SU-DHL-6 (cell line): ENCODE measurements at regions not wholly inside any gene's neighbourhood (a gene's known extent, or its start where the extent isn't known, plus 50 kb on each side); places are given as distances from the start of the nearest gene placed in this dataset.

ENCODE experiments used
- H2AFZ ChIP-seq: fragments of 200-600 bp; sonication (generic); 2 replicates; pipeline ENCODE4 v1.6.1; 2014; ENCODE audit warnings: low read depth, mild to moderate bottlenecking, moderate library complexity, mixed read lengths, antibody characterized with exemption, low read length; ENCODE audit not compliant: severe bottlenecking
- H3F3A ChIP-seq: fragments of 200-600 bp; shearing (Covaris generic); 2 replicates; pipeline ENCODE4 v1.6.0; 2016; ENCODE audit warnings: antibody characterized with exemption, mild to moderate bottlenecking; ENCODE audit not compliant: insufficient read depth
- H3K27ac ChIP-seq: fragments of 200-600 bp; sonication (generic); 2 replicates; pipeline ENCODE4 v1.5.1; 2016; ENCODE audit warnings: low read depth, mild to moderate bottlenecking, low read length, moderate library complexity, mixed read lengths
- H3K27me3 ChIP-seq: fragments of 200-600 bp; sonication (generic), shearing (Covaris generic); 2 replicates; pipeline ENCODE4 v1.6.0; 2014; ENCODE audit warnings: mild to moderate bottlenecking, low read length
- H3K36me3 ChIP-seq: fragments of 200-600 bp; sonication (generic); 2 replicates; pipeline ENCODE4 v1.6.1; 2014; ENCODE audit warnings: mild to moderate bottlenecking, low read length, mixed read lengths
- H3K4me2 ChIP-seq: fragments of 300-600, 200-600 bp; shearing (Covaris generic), sonication (generic); 2 replicates; pipeline ENCODE4 v1.6.0; 2014; ENCODE audit warnings: low read length, low read depth, mild to moderate bottlenecking; ENCODE audit not compliant: poor library complexity, severe bottlenecking
- H3K4me3 ChIP-seq: fragments of 200-600 bp; sonication (generic); 2 replicates; pipeline ENCODE4 v1.5.1; 2014; ENCODE audit warnings: antibody characterized with exemption, low read length, mild to moderate bottlenecking, mixed read lengths; ENCODE audit not compliant: insufficient read depth, poor library complexity, severe bottlenecking
- H3K79me2 ChIP-seq: fragments of 200-600 bp; sonication (generic); 2 replicates; pipeline ENCODE4 v1.6.1; 2014; ENCODE audit warnings: mild to moderate bottlenecking, low read length, moderate library complexity; ENCODE audit not compliant: insufficient read depth
- H3K9ac ChIP-seq: fragments of 200-600 bp; sonication (generic); 2 replicates; pipeline ENCODE4 v1.7.0; 2014; ENCODE audit warnings: mild to moderate bottlenecking, low read length
- H3K9me2 ChIP-seq: fragments of 200-600 bp; sonication (generic); replicated peaks from 2 replicates; pipeline ENCODE4 v1.6.1; 2014; ENCODE audit warnings: low read length; ENCODE audit not compliant: insufficient read depth
- H3K9me3 ChIP-seq: fragments of 200-600 bp; sonication (generic); 2 replicates; pipeline ENCODE4 v1.6.1; 2014; ENCODE audit warnings: low read length, mixed read lengths; ENCODE audit not compliant: insufficient read depth
- H4K20me1 ChIP-seq: fragments of 200-600 bp; sonication (generic); 2 replicates; pipeline ENCODE4 v1.6.1; 2014; ENCODE audit warnings: low read depth, mild to moderate bottlenecking, antibody characterized with exemption, low read length, moderate library complexity, mixed read lengths
- CTCF ChIP-seq: fragments of 200-600 bp; sonication (generic); IDR thresholded peaks from one replicate; pipeline ENCODE4 v1.5.1; 2017; ENCODE audit warnings: antibody characterized with exemption, mild to moderate bottlenecking, low read length, moderate library complexity; ENCODE audit not compliant: insufficient read depth, poor library complexity, severe bottlenecking
- EZH2phosphoT487 ChIP-seq: fragments of 200-600 bp; sonication (generic), shearing (Covaris generic); conservative IDR thresholded peaks from 2 replicates; pipeline ENCODE4 v1.6.1; 2018; ENCODE audit warnings: mild to moderate bottlenecking, antibody characterized with exemption, low read length, moderate library complexity, mixed read lengths

- H3K9me2 ChIP-seq, result no peaks in the 10 kb centered on the region
- no peak for TF ChIP-seq CTCF
- TF ChIP-seq EZH2phosphoT487, result no peak
- no peak overlapping the region for H3K9ac ChIP-seq
- no peak overlapping the region for H3K4me2 ChIP-seq
- no peak overlapping the region for H3K27ac ChIP-seq
- no peak overlapping the region for H2AFZ ChIP-seq
- H3K27me3 ChIP-seq, result no peaks in the 10 kb centered on the region
- no peaks in the 10 kb centered on the region for H3K36me3 ChIP-seq
- no peak overlapping the region for H3K4me3 ChIP-seq
- no peaks in the 10 kb centered on the region for H4K20me1 ChIP-seq
- H3K79me2 ChIP-seq, result no peaks in the 10 kb centered on the region
- H3K9me3 ChIP-seq, result no peaks in the 10 kb centered on the region
- H3F3A ChIP-seq, result no peaks in the 10 kb centered on the region
Measured at GRCh38 chr7:113628948-113629847, 289.6 kb downstream of the PPP1R3A start.

- Histone ChIP-seq H3K79me2 (no peaks in the 10 kb centered on the region), H3K9ac (no peak overlapping the region), H3K9me2 (no peaks in the 10 kb centered on the region), H3F3A (no peaks in the 10 kb centered on the region), H3K27me3 (no peaks in the 10 kb centered on the region), H3K36me3 (no peaks in the 10 kb centered on the region), H3K4me3 (no peak overlapping the region), H3K27ac (no peak overlapping the region), H3K9me3 (no peaks in the 10 kb centered on the region), H3K4me2 (no peak overlapping the region), H2AFZ (no peak overlapping the region), H4K20me1 (no peaks in the 10 kb centered on the region)
- TF ChIP-seq EZH2phosphoT487 (no peak), CTCF (no peak)
Measured at GRCh38 chr7:113625494-113626102, 293.2 kb downstream of the PPP1R3A start.

- Histone ChIP-seq H3K4me3 (no peak overlapping the region), H2AFZ (no peak overlapping the region), H3K9me2 (no peaks in the 10 kb centered on the region), H3K27ac (no peak overlapping the region), H3K9ac (no peak overlapping the region), H3K9me3 (no peaks in the 10 kb centered on the region), H3K4me2 (no peak overlapping the region), H4K20me1 (no peaks in the 10 kb centered on the region), H3K27me3 (no peaks in the 10 kb centered on the region), H3K79me2 (no peaks in the 10 kb centered on the region), H3F3A (no peaks in the 10 kb centered on the region), H3K36me3 (no peaks in the 10 kb centered on the region)
- TF ChIP-seq CTCF (no peak), EZH2phosphoT487 (no peak)
Measured at GRCh38 chr7:113622796-113623195, 296.0 kb downstream of the PPP1R3A start.
